UCSD-AML1 (cell line): ENCODE measurements at regions not wholly inside any gene's neighbourhood (a gene's known extent, or its start where the extent isn't known, plus 50 kb on each side); places are given as distances from the start of the nearest gene placed in this dataset.

Source experiments
- DNase-seq: peaks from one replicate; lab custom pipeline; 2025; ENCODE audit not compliant: unreplicated experiment; lab: John Stamatoyannopoulos, UW

- no peak for DNase-seq
Measured at GRCh38 chr22:48755059-48755949, 1072.4 kb downstream of the BRD1 start.

GRCh38 chr22:48754611-48755058, 1073.0 kb downstream of the BRD1 start:
- no peak for DNase-seq

GRCh38 chr22:48753752-48754517, 1073.7 kb downstream of the BRD1 start:
- no peak for DNase-seq

GRCh38 chr22:48753381-48753730, 1074.3 kb downstream of the BRD1 start:
- no peak for DNase-seq

- no peak for DNase-seq
Measured at GRCh38 chr22:48752451-48753380, 1075.0 kb downstream of the BRD1 start.

GRCh38 chr22:48751539-48752437, 1075.9 kb downstream of the BRD1 start:
- DNase-seq: no peak

GRCh38 chr22:48750826-48751440, 1076.7 kb downstream of the BRD1 start:
- no peak for DNase-seq

GRCh38 chr22:48750282-48750681, 1077.4 kb downstream of the BRD1 start:
- DNase-seq: no peak

GRCh38 chr22:48749555-48750227, 1078.0 kb downstream of the BRD1 start:
- DNase-seq: no peak

GRCh38 chr22:48748860-48749554, 1078.7 kb downstream of the BRD1 start:
- DNase-seq: no peak

GRCh38 chr22:48748113-48748859, 1079.4 kb downstream of the BRD1 start:
- no peak for DNase-seq

- no peak for DNase-seq
Measured at GRCh38 chr22:48746789-48747425, 1080.8 kb downstream of the BRD1 start.

- DNase-seq: no peak
Measured at GRCh38 chr22:48745842-48746788, 1081.6 kb downstream of the BRD1 start.

GRCh38 chr22:48744967-48745841, 1082.5 kb downstream of the BRD1 start:
- no peak for DNase-seq

GRCh38 chr22:48744283-48744641, 1083.4 kb downstream of the BRD1 start:
- DNase-seq: no peak
